SKM-1 treated with dmso at 0.1 percent for 144 hours (cell line): ENCODE measurements at regions not wholly inside any gene's neighbourhood (a gene's known extent, or its start where the extent isn't known, plus 50 kb on each side); places are given as distances from the start of the nearest gene placed in this dataset.

Experiments used
- DNase-seq: peaks from one replicate; lab custom pipeline; 2025; ENCODE audit not compliant: unreplicated experiment; lab: John Stamatoyannopoulos, UW

DNA sequence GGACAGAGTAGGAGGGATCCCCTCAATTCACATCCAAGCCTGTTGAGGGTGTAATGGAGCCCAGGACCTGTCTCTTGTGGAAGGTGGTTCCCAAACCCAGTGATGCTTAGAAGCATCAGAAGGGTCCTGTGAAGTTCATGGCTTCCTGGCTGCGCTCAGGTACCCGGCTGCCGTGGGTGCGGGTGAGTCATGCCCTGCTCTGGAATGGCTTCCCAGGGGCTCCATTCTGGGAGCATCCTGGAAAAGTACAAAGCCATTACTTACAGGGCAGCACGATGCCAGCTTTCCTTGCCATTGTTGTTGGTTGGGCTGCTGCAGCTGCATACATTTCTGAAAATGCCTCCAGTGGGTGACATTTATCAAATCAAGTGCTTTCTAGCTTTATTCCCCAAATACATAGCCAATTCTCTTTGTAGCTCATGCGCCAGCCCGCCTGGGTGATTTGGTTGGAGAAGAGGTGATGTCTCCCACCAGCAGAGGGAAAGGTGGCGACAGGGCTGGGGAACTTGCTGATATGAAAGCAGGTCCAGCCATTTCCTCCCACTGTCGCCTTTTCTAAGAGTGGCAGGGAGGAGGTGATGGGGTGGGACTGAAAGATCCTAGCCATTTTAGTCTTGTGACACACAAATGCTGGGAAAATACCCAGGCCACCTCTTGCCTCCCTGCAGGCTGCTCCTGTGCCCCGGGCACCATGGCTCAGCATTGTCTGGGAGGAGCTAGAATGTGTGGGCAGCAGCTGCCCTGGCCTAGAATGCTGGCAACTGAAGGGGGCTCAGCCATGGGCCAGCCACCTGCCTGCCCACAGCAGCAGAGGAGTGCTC lies 65.9 kb upstream of the HPCAL1 start:
- no peak for DNase-seq

DNA sequence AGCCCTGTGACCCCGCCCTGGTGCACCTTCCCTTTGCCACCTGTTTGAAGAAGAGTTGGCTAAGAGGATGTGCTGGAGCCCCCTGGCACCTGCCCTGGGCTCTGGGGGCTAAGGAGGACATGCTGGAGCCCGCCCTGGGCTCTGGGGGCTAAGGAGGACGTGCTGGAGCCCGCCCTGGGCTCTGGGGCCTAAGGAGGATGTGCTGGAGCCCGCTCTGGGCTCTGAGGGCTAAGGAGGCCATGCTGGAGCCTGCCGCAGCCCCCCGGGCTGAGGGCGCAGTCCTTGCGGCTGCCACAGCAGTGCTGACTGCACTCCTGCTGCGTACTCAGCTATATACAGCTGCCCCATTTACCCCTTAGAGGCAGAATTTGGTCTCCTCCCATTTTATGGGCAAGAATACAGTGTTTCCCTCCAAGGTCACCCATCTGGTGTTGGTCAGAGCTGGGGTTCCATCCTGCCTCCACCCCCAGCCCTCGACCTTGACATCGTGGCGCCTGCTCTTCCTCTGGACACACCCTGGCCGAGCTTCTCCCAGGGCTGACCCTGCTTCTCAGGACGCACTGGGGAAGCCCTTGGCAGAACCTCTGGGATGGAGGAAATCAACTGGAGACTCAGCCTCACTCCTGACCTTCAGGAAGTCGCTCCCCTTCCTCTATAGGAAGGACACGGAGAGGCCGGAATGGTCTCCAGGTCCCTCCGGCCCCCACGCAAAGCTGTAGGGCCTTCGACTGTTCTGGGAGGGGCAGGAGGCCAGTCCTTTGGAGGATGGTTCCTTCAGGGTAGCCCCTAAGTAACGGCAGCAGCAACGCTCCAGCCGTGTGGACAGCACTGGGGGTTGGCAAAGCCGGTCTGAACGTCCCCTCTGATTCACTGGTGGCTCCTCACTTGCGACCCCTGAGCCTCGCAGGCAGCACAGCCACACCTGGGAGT lies 65.0 kb upstream of the HPCAL1 start:
- no peak for DNase-seq

DNA sequence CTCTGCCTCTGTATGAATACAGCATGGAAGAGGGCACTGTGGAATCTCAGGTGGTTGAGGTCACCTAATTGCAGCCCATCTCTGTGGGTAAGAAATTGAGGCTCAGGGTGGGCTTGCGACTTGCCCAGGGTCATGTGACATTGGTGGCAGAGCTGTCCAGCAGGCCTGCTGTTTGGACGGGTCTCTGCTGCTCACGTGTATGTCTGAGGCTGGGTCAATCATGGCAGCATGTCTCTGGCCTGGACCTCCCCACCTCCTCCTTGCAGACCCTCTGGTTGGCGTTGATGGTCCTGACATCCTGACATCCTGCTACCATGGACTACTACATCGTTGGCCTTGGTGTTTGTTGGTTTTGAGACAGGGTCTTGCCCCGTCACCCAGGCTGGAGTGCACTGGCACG lies 64.3 kb upstream of the HPCAL1 start:
- no peak for DNase-seq

DNA sequence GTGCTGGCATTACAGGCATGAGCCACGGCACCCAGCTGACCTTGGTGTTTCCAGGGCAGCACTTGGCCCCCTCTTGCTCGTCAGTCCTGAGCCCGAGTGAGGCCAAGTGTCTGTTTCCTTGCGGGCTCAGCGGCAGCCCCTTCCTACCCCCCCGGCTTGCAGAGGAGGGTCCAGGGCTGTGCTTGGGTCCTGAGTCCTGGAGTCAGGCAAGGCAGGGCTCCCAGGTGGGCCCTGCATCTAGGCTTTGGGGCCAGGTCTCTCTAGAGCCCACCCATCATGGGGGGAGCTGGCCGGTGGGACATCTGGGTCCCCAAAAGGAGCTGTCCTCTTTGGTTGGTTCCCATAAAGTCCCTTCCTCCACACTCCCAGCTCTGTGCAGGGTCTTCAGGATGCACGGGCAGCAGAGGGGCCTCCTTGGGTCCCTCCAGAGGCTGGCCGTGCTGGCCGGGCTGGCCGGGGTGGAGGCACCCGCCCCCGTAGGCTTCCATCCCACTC lies 63.7 kb upstream of the HPCAL1 start:
- no peak for DNase-seq

DNA sequence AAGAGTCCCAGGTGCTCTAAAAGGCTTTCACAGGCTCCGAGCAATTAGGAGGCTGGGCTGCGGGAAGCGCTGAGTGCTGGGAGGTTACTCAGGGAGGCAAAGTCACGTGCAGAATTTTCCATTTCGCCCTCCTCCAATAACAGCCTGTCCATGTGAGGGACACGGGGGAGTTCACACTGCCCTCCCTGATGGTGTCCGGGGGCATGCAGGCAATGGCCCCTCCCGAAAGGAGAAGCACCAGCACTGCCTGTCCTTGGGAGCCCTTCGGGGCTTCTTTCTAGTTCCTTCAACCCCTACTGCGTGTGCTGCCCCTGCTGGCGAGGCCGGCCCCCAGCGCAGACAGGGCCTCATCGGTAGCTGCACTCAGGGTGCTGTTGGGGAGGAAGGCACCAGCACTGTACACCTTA lies 63.1 kb upstream of the HPCAL1 start:
- DNase-seq: no peak

DNA sequence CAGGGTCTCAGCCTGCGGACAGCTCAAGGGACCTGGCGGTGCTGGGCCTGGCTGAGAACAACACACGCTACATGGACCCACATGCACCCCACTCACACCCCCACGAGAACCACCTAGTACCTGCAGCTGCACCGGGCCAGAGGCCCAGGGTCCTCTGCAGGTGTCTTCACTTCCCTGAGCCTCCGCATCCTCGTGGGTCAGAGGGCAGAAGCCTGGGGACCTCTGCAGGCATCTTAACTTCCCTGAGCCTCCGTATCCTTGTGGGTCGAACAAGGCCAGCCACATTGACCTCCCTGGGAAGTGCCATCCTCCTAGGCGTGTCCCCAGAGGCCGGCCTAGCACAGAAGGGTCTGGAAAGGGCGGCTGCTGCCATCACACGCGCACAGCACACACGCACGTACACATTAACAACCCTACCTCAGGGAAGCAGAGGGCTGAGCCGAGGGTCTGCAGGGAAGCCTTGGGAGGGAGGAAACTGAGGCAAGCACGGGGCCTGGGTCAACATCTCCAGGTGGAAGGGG lies 62.5 kb upstream of the HPCAL1 start:
- no peak for DNase-seq

DNA sequence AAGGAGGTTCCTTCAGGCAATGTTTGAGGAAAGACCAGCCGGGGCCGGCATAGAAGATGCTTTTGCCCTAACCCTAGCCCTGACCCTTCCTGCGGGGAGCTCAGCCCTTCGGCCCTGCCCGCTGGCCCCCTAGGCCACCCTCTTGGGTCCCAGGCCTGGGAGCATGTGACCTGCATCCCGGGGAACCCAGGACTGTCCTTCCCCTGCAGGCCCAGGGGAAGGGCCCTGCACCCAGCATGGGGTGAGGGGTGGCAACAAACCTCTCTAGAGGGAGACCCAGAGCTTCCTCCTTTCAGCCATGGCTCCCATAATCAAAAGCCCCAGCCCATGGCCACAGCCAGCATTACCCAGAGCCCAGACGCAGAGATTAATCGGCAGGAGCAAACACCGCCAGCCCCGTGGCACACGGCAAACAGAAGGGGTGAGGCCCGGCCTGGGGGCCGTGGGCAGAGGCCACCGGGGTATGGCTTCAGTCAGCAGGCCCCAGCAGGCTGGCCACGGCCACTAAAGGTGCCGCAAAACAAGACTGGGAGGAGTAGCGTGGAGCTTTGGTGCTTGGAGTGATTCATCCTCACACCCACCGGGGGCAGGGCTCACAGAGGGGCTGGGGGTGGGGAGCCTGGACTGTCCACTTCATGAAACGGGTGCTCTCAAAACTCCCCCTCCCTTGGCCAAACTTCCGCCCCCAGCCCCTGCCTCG lies 61.6 kb upstream of the HPCAL1 start:
- DNase-seq: no peak

DNA sequence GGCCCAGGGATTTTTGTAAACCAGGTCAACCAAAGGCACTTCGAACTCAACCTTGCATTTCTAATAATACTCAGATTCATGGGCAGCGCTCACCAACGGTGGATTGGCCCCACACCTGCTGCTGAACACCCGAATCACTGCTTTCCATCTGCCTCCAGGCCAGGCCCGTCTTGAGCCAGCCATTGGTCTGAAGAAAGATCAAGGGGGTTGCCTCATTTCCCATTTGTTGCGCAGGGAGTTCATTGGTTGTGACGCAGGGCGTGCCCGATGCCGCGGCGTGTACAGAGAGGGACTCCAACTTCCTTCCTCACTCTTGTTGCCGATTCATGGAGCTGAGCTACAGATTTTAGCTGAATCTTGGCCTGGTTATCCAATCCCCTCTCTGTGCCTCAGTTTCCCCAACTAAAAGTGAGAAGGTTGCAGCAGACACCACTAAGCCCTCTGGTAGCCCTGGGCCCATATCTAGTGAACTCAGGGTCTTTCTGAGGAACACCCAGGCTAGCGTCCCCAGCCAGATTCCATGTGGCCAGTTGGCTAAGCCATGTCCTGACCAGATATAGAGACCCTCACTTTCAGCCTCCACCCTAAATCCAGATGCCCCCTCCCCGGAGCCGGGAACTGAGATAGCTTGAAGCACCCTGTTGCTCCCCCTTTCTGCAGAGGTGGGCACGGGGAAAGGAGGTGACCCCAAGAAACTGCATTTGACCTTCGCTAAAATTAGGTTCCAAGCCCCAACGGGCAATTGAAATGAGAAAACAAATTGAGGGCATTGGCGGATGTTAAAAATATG lies 60.9 kb upstream of the HPCAL1 start:
- DNase-seq: no peak

DNA sequence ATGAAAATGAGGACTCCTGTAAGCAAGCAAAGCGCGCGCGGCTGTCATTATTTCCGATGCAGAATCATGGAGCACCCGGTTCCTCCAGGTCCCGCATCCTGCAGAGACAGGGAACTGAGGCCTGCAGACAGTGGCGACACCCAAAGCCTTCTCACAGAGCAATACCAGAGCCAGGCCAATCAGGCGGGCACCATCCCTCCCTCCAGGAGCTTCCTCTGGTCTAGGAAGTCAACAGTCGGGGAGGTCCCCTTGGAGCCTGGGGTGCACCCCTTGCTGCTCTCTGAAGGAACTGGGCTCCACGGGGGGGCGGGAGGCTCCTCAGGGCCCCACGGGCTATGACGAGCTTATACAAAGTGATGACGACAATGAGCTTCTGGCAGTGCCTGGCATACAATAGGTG lies 60.3 kb upstream of the HPCAL1 start:
- no peak for DNase-seq

DNA sequence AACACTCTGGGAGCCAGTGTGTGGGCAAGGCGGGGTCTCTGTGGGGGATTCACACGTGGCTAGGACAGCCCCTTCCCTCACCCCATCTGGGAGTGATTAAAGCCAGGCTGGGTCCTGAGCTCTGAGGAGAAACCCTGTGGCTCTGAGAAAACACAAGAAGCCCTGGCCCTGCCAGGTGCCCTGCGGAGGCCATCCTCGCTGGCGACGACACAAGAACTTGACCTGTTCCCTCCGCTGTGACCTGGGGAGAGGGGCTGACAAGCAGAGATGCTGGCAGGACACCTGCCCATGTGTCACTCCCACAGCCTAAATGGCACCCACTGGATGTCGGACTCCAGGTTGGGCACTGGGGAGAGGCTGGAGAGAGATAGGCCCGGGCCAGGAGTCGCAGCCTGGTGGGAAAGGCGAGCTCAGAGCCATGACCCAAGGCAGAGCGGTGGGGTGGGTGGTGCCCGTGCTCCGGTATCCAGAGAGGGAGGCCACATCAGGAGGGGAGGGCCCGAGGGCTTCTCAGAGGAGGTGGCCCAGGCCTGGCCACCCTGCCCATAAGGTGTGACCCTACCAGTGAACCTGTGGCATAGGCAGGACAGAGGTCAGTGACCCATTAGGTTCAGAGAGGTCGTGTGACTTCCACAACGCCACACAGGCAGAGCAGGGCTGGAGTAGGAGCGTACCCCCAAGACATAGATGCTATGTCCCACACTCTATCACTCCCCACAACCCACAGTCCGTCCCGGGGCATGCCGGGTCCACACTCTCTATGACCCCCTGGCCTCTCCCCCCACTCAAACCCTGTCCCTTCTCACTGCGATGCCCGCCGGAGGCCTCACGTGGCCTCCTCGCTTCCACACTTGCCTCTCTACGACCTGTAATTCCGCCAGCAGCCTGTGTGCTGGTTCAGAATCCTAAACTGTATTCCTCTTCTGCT lies 59.4 kb upstream of the HPCAL1 start:
- DNase-seq: no peak

DNA sequence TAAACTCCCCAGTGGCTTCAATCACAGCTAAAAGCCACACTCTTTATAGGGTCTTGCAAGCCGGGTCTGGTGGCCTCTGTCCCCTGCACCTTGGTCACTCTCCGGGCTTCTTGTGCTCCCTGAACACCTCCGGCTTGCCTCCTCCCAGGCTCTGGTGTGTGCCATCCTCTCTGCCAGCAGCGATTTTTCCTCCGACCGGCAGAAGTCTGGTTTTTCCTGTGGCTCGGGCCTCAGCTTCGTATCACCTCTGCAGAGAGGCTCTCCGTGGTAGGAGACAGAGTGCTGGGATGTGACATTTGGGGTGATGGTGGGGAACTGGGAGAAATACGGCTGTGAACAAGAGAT lies 58.8 kb upstream of the HPCAL1 start:
- DNase-seq: no peak

DNA sequence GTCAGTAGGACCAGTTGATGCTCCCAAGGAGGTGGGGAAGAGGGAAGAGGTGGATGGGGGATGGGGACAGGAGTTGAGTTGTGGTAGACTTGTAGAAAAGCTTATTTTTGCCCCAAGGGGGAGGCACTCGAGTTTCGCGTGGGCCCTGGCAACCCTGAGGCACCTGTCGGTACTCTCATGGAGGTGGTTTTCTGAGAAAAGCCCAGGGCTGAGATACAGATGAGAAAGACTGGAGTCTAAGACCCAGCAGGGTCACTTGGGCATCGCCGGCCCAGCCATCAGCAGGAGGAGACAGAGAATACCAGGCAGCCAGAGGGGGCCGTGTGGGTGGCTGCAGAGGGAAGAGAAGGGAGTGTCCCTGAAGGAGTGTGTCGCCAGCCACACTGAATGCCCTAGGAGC lies 57.7 kb upstream of the HPCAL1 start:
- no peak for DNase-seq

DNA sequence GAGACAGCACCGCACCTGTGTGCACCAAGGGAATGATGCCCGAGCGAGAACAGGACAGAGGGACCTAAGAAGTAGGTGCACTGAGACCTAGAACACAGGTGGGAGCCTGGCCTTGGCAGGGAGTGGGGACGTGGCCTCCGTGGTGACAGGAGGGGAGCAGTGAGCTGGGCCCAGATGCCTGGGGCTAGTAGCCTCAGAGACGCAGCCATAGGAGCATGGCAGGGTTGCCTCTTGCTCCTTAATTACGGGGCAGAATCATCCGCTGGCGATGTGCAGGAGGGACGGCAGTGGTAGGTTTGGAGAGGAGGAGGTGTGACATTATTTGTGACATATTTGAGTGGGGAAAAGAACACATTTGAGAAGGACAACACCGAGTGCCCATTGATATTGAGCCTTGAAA lies 57.0 kb upstream of the HPCAL1 start:
- no peak for DNase-seq

DNA sequence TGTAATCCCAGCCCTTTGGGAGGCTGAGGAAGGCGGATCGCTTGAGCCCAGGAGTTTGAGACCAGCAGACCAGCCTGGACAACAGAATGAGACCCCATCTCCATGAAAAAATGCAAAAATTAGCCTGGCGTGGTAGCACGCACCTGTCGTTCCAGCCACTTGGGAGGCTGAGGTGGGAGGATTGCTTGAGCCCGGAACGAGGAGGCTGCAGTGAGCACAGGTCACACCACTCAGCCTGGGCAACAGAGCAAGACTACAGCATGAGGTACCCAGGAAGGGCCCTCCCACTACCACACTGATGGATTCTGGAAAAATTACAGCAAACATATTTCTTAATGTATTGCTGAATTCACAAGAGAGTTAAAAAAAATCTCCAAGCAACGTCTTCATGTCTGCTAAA lies 56.3 kb upstream of the HPCAL1 start:
- no peak for DNase-seq

DNA sequence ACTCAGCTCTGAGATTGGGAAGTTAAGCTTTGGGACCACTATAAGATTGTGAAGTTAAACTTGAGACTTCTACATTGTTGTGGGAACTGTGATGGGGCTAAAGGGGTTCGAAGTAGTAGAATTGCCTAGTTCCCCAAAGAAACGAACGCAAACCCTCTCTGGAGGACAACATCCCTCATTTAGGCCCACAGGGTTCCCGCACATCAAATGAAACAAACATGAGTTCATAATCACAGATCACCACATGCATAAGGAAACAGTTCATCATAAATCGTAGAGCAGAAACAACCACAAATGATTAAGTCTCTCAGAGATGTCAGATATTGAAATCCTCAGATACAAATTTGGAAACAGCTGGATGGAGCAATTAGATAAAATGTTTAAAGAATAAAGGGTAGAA lies 55.9 kb upstream of the HPCAL1 start:
- DNase-seq: no peak

DNA sequence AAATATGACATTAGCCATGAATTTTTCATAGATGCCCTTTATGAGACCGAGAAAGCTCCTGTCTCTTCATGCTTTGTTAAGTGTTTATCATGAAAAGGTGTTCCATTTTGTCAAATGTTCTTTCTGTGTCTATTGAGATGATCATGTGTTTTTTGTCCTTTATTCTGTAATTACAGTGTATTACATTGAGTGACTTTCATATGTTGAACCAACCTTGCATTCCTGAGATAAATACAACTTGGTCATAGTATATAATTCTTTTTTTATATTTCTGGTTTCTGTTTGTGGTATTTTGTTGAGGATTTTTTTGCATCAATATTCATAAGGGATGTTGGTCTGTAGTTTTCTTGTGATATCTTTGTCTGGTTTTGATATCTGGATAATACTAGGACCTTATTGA lies 52.9 kb upstream of the HPCAL1 start:
- DNase-seq: no peak

DNA sequence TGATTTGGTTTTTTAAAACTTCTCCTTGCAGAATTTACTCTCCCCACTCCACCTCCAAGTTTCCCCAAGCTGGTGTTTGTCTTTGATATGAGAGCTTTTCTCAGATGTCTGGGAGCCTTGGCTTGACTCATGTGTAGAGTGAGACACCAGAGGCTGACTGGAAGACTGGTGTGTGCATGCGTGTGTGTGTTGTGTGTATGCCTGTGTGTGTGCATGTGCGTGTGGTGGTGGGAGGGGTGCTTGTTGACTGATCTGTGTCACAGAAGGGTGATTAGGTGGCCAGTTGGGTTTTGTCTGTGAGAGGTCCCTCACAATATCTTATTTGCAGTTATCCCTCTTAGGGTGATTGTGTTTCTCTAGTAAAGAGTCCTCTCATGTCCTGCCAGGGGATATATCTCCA lies 50.5 kb upstream of the HPCAL1 start:
- no peak for DNase-seq

DNA sequence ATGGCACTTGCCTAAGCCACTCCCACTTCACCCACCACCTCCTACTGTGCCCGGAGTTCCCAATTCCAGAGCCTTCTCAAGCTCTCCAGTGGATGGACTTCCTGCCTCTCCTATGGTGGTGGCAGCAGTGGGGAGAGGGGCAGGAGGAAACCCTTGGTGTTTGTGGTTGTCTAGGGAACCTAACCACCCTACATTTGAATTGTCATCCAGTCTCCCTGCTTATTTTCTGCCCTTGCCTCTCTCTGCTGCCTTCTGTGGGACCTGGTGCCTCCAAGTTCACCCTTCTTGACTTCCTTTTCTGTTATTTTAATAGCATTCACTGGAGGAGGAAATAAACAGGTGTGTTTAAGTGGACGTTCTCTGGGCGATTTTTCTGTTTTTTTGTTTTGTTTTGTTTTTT lies 50.0 kb upstream of the HPCAL1 start:
- peak; percentile 56 for DNase-seq
